Omental fat pad (tissue), 3 donors: ENCODE measurements at regions not wholly inside any gene's neighbourhood (a gene's known extent, or its start where the extent isn't known, plus 50 kb on each side); places are given as distances from the start of the nearest gene placed in this dataset.

Source experiments
- ATAC-seq: fragments of 150-250 bp; one replicate; pipeline ENCODE4 v1.9.1; 2016; ENCODE audit warnings: mild to moderate bottlenecking, moderate library complexity; ENCODE audit not compliant: low FRiP score
- DNase-seq: peaks from one replicate; pipeline ENCODE4 v3.0.0-alpha.2; 2019; ENCODE audit warnings: low spot score
- TF ChIP-seq, protein P1 (sequence below), 3 donors: fragments of 450-650 bp; IDR thresholded peaks; one replicate each; pipeline ENCODE4 v1.5.1; 2016 to 2017; ENCODE audit warnings: antibody characterized with exemption in 3 of 3, mild to moderate bottlenecking in 3 of 3, moderate library complexity in 2 of 3

GRCh38 chr18:22552254-22552653 lies 134.5 kb upstream of the CTAGE1 start:
- ATAC-seq (no peak), DNase-seq (no peak)
- TF ChIP-seq, protein P1, sequence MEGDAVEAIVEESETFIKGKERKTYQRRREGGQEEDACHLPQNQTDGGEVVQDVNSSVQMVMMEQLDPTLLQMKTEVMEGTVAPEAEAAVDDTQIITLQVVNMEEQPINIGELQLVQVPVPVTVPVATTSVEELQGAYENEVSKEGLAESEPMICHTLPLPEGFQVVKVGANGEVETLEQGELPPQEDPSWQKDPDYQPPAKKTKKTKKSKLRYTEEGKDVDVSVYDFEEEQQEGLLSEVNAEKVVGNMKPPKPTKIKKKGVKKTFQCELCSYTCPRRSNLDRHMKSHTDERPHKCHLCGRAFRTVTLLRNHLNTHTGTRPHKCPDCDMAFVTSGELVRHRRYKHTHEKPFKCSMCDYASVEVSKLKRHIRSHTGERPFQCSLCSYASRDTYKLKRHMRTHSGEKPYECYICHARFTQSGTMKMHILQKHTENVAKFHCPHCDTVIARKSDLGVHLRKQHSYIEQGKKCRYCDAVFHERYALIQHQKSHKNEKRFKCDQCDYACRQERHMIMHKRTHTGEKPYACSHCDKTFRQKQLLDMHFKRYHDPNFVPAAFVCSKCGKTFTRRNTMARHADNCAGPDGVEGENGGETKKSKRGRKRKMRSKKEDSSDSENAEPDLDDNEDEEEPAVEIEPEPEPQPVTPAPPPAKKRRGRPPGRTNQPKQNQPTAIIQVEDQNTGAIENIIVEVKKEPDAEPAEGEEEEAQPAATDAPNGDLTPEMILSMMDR (IDR thresholded peaks at IDR 0.05) = no peak

DNA sequence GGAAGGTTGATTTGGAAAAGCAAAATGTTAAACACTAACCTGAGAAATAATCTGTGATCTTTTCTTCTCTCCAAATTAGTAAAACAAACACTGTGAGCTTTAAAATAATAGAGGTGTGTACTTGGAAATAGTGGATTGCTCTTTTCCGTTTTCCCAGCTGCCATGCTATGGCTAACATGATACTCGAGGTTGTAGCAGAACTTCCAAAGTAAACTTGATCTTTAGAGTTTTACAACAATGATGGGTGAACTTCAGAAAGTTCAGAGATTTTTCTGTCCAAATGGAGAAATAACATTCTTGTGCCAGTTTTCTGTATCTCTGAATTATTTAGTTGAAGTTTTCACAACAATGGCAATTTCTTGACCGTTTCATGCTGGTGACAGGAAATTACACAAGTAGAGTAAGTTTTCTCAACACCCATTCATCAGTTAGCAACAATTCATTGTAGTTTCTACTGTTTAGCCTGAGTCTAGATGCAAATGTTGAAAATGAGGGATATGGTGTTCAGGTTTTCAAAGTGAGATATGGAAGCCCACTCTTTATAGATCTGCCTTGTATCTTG lies 135.3 kb upstream of the CTAGE1 start:
- ATAC-seq (no peak), DNase-seq (no peak)
- TF ChIP-seq, protein P1 (IDR thresholded peaks at IDR 0.05) = no peak

- peak; percentile 24 for ATAC-seq
- DNase-seq = no peak
- TF ChIP-seq, protein P1 (IDR thresholded peaks at IDR 0.05) = no peak
These were observed 138.8 kb upstream of the CTAGE1 start for GRCh38 chr18:22556222-22557167.

DNA sequence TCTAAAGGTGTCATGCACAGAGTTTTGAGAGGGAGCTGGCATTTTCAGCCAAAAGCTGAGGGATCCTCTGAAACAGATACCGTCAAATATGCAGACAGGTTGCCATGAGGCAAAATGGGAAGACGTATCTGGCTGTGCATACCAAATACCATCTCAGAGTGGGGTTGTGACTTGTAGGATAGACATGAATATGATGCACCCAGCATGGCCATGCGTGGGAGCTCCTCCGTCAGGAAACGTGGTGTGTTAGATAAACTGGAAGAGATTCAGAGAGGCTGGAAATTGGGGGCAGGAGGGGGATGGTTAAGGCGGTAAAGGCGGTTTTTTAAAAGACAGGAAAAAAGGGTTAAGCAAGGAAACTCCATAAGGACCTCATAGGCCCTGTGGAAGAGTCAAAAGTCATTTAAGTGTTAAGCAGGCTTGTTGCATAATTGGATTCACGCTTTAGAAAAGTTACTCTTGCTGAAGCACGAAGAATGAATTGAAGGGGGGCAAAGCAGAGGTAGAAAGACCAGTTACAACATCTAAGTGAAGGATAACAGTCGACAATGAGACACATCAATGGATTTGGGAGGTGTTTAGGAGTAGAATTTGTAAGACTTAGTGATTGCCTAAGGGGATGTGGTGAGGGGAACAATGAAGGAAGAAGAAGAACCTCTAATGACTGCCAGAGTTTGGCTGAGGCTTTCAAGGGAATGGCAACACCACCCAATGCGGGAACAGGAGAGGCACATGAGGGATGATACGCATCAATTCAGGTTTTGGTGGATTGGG lies 139.6 kb upstream of the CTAGE1 start:
- ATAC-seq = no peak

GRCh38 chr18:22558945-22559385 lies 141.2 kb upstream of the CTAGE1 start:
- TF ChIP-seq, protein P1 (IDR thresholded peaks at IDR 0.05) = no peak
- ATAC-seq (peak; percentile 25), DNase-seq (no peak)

More for the DNA sequence above, 139.6 kb upstream of the CTAGE1 start:
- no peak for DNase-seq
- TF ChIP-seq, protein P1 (IDR thresholded peaks at IDR 0.05) = no peak

DNA sequence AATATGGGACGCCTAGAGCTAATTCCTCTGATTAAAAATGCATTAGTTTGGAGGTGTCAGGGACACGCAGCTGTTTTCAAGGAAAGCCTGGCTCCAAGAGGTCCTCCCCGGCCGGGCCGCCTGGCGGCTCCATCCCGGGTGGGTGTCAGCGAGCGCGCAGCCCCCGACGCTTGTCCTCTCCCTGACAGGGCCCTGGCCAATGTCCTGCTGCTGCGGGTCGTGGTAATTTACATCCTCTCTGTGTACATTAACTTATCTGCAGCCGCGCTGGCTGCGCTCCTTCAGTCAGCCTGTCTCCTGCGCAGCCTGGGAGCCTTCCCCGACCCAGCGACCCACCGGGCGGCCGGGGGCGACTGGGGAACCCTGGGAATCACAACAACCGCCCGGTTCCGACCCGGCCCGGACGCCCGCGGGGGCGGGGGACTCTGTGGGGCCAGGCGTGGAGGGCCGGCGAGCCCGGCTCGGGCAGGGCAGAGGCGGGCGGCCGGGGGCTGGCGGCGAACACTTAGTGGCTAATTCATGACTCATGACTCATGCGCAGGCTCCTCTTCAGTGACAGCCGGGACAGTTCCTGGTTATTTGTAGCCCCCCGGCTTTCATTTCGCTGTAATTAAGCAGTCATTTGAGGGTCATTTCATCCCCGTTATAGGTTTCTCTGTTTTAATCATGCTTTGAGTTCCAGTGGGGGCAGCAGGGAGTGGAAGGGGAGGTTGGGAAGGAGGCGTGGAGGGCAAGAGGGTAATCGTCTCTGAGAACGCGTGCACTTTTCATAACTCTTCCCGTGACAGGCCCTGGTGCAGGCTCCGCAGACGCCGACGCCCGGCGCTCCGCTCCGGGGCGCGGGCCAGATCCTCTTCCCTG lies 141.9 kb upstream of the CTAGE1 start:
- no peak for DNase-seq
- peak; percentile 73 for ATAC-seq
- TF ChIP-seq, protein P1 (IDR thresholded peaks at IDR 0.05) = no peak
